ENCODE measurements at regions not wholly inside any gene's neighbourhood (a gene's known extent, or its start where the extent isn't known, plus 50 kb on each side); places are given as distances from the start of the nearest gene placed in this dataset.

DNA sequence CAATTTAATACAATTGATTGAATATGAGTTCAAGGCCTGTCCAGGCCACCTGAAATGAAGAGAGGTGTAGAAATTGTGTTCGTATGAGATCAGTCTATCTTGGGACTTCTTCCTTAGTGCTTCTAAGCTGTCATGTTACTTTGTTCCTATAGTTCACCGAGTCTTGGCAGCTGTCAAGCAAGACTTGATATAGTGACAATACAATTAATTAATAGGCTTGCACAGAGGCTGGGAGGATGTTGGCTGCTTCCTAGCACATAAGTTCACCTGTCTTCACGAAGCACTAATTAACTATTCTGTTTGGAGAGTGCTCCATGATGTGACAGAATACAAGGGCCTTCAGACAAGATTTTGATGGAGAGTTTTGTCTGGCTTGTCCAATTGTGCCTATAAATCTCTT is 103.7 kb upstream of the CD96 start:
- TF ChIP-seq, protein P1, sequence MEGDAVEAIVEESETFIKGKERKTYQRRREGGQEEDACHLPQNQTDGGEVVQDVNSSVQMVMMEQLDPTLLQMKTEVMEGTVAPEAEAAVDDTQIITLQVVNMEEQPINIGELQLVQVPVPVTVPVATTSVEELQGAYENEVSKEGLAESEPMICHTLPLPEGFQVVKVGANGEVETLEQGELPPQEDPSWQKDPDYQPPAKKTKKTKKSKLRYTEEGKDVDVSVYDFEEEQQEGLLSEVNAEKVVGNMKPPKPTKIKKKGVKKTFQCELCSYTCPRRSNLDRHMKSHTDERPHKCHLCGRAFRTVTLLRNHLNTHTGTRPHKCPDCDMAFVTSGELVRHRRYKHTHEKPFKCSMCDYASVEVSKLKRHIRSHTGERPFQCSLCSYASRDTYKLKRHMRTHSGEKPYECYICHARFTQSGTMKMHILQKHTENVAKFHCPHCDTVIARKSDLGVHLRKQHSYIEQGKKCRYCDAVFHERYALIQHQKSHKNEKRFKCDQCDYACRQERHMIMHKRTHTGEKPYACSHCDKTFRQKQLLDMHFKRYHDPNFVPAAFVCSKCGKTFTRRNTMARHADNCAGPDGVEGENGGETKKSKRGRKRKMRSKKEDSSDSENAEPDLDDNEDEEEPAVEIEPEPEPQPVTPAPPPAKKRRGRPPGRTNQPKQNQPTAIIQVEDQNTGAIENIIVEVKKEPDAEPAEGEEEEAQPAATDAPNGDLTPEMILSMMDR (IDR thresholded peaks at IDR 0.05): no peak
- no peak for TF ChIP-seq POLR2A (IDR thresholded peaks at IDR 0.05)

All from prostate gland (tissue), 2 donors.